PC-9 (cell line): ENCODE measurements at regions not wholly inside any gene's neighbourhood (a gene's known extent, or its start where the extent isn't known, plus 50 kb on each side); places are given as distances from the start of the nearest gene placed in this dataset.

Experiments used
- BruUV-seq: library from RNA; stranded (reverse); fragments of 400-500 nt; replicated peaks from 2 replicates; lab custom pipeline; 2021; lab: Mats Ljungman, UMichigan
- CTCF ChIA-PET: fragments of 300-600 bp; sonication (Branson Sonifier 250); formaldehyde crosslinking; loops from one replicate; lab custom pipeline; 2022; ENCODE audit warnings: antibody characterized with exemption; lab: Charles Lee
- POLR2A ChIA-PET: fragments of 300-600 bp; sonication (Branson Sonifier 250); formaldehyde crosslinking; loops from one replicate; lab custom pipeline; 2022; ENCODE audit warnings: antibody characterized with exemption; ENCODE audit not compliant: unreplicated experiment; lab: Charles Lee
- DNase-seq, 2 experiments: peaks; one replicate each; pipeline versions ENCODE4 v3.0.0 to v3.0.0-alpha.2; 2015 to 2022; ENCODE audit warnings: mixed read lengths in 1 of 2
- H2AFZ ChIP-seq: fragments of 200-600 bp; sonication (generic); 2 replicates; pipeline ENCODE4 v1.8.1; 2017; ENCODE audit warnings: antibody characterized with exemption
- H3F3A ChIP-seq: fragments of 200-600 bp; sonication (generic); 2 replicates; pipeline ENCODE4 v1.8.1; 2017; ENCODE audit warnings: antibody characterized with exemption, mild to moderate bottlenecking, low read depth; ENCODE audit not compliant: insufficient read depth
- H3K27ac ChIP-seq: fragments of 200-600 bp; sonication (generic); 2 replicates; pipeline ENCODE4 v1.6.1; 2016; ENCODE audit warnings: mixed run types
- H3K27me3 ChIP-seq: fragments of 200-600 bp; sonication (generic); 2 replicates; pipeline ENCODE4 v1.6.1; 2016; ENCODE audit warnings: low read depth, mixed run types; ENCODE audit not compliant: insufficient read depth
- H3K36me3 ChIP-seq: fragments of 200-600 bp; sonication (generic); 2 replicates; pipeline ENCODE4 v1.6.1; 2016; ENCODE audit warnings: low read depth, mixed run types
- H3K4me1 ChIP-seq: fragments of 200-600 bp; sonication (generic); replicated peaks from 2 replicates; pipeline ENCODE4 v1.6.1; 2016; ENCODE audit warnings: mixed run types; ENCODE audit not compliant: insufficient read depth
- H3K4me2 ChIP-seq: fragments of 200-600 bp; sonication (generic); 2 replicates; pipeline ENCODE4 v1.6.1; 2017; ENCODE audit warnings: mixed run types
- H3K4me3 ChIP-seq: fragments of 200-600 bp; sonication (generic); 2 replicates; pipeline ENCODE4 v1.6.1; 2016; ENCODE audit warnings: mixed run types
- H3K79me2 ChIP-seq: fragments of 200-600 bp; sonication (generic); 2 replicates; pipeline ENCODE4 v1.6.1; 2017; ENCODE audit warnings: low read depth, mixed run types
- H3K9me2 ChIP-seq: fragments of 200-600 bp; sonication (generic); 2 replicates; pipeline ENCODE4 v1.8.1; 2017; ENCODE audit warnings: mild to moderate bottlenecking; ENCODE audit not compliant: insufficient read depth
- H3K9me3 ChIP-seq: fragments of 200-600 bp; sonication (generic); 2 replicates; pipeline ENCODE4 v1.8.1; 2016; ENCODE audit warnings: low read depth; ENCODE audit not compliant: insufficient read depth
- H4K20me1 ChIP-seq: fragments of 200-600 bp; sonication (generic); 2 replicates; pipeline ENCODE4 v1.8.1; 2017; ENCODE audit not compliant: insufficient read depth
- CTCF ChIP-seq: fragments of 200-600 bp; sonication (generic); conservative IDR thresholded peaks from 2 replicates; pipeline ENCODE4 v1.6.1; 2017; ENCODE audit warnings: mixed run types, antibody characterized with exemption, mild to moderate bottlenecking, moderate library complexity
- EZH2 ChIP-seq: fragments of 200-600 bp; sonication (generic); IDR thresholded peaks from 2 replicates; pipeline ENCODE4 v1.8.0; 2017; ENCODE audit warnings: antibody characterized with exemption, low read depth
- intact Hi-C: fragments of 100-400 bp; cut with micrococcal nuclease; formaldehyde crosslinking; loops from one replicate; pipeline ENCODE4 v1.10.0; 2022; ENCODE audit not compliant: unreplicated experiment

DNA sequence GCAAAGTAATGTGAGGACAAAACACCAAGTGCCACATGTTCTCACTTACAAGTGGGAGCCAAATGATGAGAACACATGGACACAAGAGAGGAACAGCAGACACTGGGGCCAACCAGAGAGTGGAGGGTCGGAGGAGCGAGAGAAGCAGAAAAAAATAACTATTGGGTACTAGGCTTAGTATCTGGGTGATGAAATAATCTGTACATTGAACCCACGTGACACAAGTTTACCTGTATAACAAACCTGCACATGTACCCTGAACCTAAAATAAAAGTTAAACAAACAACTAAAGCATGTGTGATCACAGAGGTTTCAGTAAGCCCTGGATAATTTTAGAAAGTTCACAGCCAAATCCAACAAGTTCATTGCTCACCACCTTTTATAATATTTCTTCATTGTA, 160.1 kb downstream of the TENT4A start:
- no peak overlapping the region for H3K4me3 ChIP-seq
- no peaks in the 10 kb centered on the region for H3K36me3 ChIP-seq
- H3K9me3 ChIP-seq, result 0 out of 2 replicates have a peak, but pooled peaks cover 4% of the 10 kb centered on the region
- no TSS peak for BruUV-seq
- DNase-seq, result no peak
- no peak overlapping the region for H2AFZ ChIP-seq
- intact Hi-C loops, result no loop called here
- H3K4me1 ChIP-seq, result peaks cover 11% of the 10 kb centered on the region
- H3F3A ChIP-seq, result peaks cover 4% of the 10 kb centered on the region; the same call in 1 of the 2 replicates
- ChIA-PET POLR2A (no interaction called here), CTCF (no interaction called here)
- H3K27me3 ChIP-seq, result peaks cover 61% of the 10 kb centered on the region
- TF ChIP-seq EZH2 (no peak), CTCF (no peak)
- no peaks in the 10 kb centered on the region for H3K79me2 ChIP-seq
- no peak overlapping the region for H3K4me2 ChIP-seq
- no peak overlapping the region for H3K27ac ChIP-seq
- no peaks in the 10 kb centered on the region for H3K9me2 ChIP-seq
- H4K20me1 ChIP-seq, result no peaks in the 10 kb centered on the region

DNA sequence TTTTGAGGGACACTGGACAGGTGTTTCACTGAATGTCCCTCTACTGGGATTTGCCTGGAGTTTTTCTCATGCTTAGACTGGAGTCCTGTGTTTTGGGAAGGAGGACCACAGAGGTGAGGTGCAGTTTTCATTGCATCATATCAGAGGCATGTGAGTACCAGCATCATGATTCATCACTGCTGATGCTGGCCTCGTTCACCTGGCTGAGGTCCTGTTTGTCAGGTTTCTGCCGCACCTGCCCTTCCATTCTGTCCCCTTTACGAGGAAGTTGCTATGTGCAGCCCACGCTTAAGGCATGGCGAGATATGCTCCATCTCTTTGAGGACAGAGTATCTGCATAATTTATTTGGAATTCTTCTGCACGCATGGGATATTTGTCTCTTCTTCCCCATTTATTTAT, 162.1 kb downstream of the TENT4A start:
- 0 out of 2 replicates have a peak, but pooled peaks cover 4% of the 10 kb centered on the region for H3K9me3 ChIP-seq
- no peak overlapping the region for H3K27ac ChIP-seq
- H3K4me3 ChIP-seq, result no peak overlapping the region
- TF ChIP-seq CTCF, result no peak
- TF ChIP-seq EZH2, result no peak
- no peaks in the 10 kb centered on the region for H3K79me2 ChIP-seq
- POLR2A ChIA-PET, result no interaction called here
- no TSS peak for BruUV-seq
- H3K9me2 ChIP-seq, result no peaks in the 10 kb centered on the region
- H3K4me1 ChIP-seq, result peaks cover 11% of the 10 kb centered on the region
- intact Hi-C loops, result no loop called here
- CTCF ChIA-PET, result no interaction called here
- H3K27me3 ChIP-seq, result peaks cover 61% of the 10 kb centered on the region
- H3K36me3 ChIP-seq, result no peaks in the 10 kb centered on the region
- peaks cover 4% of the 10 kb centered on the region; the same call in 1 of the 2 replicates for H3F3A ChIP-seq
- peak overlapping the region; percentile 7; the same call in 1 of the 2 replicates for H2AFZ ChIP-seq
- peak overlapping the region; percentile 26 for H3K4me2 ChIP-seq
- peak; percentile 47 to 85 for DNase-seq
- H4K20me1 ChIP-seq, result no peaks in the 10 kb centered on the region

- Histone ChIP-seq H3K79me2 (no peaks in the 10 kb centered on the region), H2AFZ (no peak overlapping the region)
Observed at GRCh38 chr5:6877986-6878828, 165.0 kb downstream of the TENT4A start.

More at GRCh38 chr5:6877986-6878828, 165.0 kb downstream of the TENT4A start:
- no TSS peak for BruUV-seq
- Histone ChIP-seq H3K4me1 (peaks cover 11% of the 10 kb centered on the region), H3K27me3 (peaks cover 54% of the 10 kb centered on the region), H3K27ac (no peak overlapping the region), H3K9me2 (no peaks in the 10 kb centered on the region), H3K4me2 (no peak overlapping the region), H3K9me3 (0 out of 2 replicates have a peak, but pooled peaks cover 4% of the 10 kb centered on the region), H4K20me1 (no peaks in the 10 kb centered on the region), H3F3A (peaks cover 4% of the 10 kb centered on the region; the same call in 1 of the 2 replicates), H3K4me3 (no peak overlapping the region), H3K36me3 (no peaks in the 10 kb centered on the region)
- intact Hi-C loops, result no loop called here
- TF ChIP-seq EZH2 (no peak), CTCF (no peak)
- ChIA-PET CTCF (no interaction called here), POLR2A (no interaction called here)
- no peak for DNase-seq
